ENCODE measurements at regions not wholly inside any gene's neighbourhood (a gene's known extent, or its start where the extent isn't known, plus 50 kb on each side); places are given as distances from the start of the nearest gene placed in this dataset.

- TF ChIP-seq POLR2A (IDR thresholded peaks at IDR 0.05; ENCODE audit: low read depth, low read length) (no peak), POLR2AphosphoS5 (IDR thresholded peaks at IDR 0.05; ENCODE audit: low read depth, low read length) (no peak), TAF1 (IDR thresholded peaks at IDR 0.05; ENCODE audit: borderline replicate concordance, low read depth, low read length) (no peak)
Observed at GRCh38 chr1:90614872-90615271, 102.2 kb downstream of the BARHL2 start.

All from GM12892 (cell line).